ENCODE measurements at regions not wholly inside any gene's neighbourhood (a gene's known extent, or its start where the extent isn't known, plus 50 kb on each side); places are given as distances from the start of the nearest gene placed in this dataset.

DNA sequence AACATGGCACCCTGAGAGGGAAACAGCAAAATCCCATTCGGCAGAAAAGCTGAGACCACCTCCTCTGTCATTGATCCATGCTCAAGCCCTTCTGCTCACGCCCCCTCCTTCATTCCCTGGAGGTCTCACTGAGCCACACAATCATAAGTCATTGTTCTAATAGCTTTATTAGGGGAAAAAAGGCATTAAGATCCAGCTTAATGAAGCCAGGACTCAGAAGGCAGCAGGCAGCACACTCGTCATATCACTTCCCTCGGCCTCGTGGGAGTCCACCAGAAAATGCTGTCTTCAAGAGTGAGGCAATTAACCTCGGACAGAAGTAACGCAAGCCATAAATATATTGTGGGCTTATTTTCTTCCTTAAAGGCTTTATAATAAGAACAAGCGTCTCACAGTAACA, 153.9 kb upstream of the PPP2R3A start:
- no peak overlapping the region for H3K4me3 Mint-ChIP-seq

DNA sequence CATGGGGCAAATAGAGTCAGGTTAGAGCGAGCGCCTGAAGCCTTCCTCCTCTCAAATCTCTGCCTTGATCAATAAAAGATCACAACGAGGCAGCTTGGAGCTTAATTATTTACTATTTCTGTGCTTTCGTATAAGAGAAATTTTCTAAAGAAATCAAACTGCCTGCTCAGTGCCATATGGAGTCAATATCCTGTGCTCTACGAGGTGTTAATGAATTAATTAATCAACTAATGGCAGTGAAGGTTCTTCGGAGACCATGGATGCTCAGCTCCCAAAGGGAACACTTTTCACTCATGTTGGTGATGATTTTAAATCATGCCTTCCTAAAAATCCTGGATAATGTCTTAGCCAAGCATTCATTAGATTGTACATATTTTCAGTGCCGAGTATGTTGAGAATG, 153.5 kb upstream of the PPP2R3A start:
- H3K27me3 Mint-ChIP-seq: no peaks in the 10 kb centered on the region
- no peaks in the 10 kb centered on the region for H3K9me3 Mint-ChIP-seq
- no peak overlapping the region for H3K4me3 Mint-ChIP-seq
- intact Hi-C loops (cut with micrococcal nuclease): no loop called here
- no peaks in the 10 kb centered on the region for H3K4me1 Mint-ChIP-seq
- no peak overlapping the region for H3K27ac Mint-ChIP-seq
- H3K36me3 Mint-ChIP-seq (ENCODE audit: low read depth): no peaks in the 10 kb centered on the region
- no peak for DNase-seq

More for the DNA sequence above, 153.9 kb upstream of the PPP2R3A start:
- no peaks in the 10 kb centered on the region for H3K27me3 Mint-ChIP-seq
- H3K36me3 Mint-ChIP-seq (ENCODE audit: low read depth): no peaks in the 10 kb centered on the region
- intact Hi-C loops (cut with micrococcal nuclease): no loop called here
- H3K9me3 Mint-ChIP-seq: no peaks in the 10 kb centered on the region
- H3K4me1 Mint-ChIP-seq: no peaks in the 10 kb centered on the region
- no peak overlapping the region for H3K27ac Mint-ChIP-seq
- DNase-seq: no peak

- no peak overlapping the region for H3K4me3 Mint-ChIP-seq
- H3K27ac Mint-ChIP-seq: no peak overlapping the region
- intact Hi-C loops (cut with micrococcal nuclease): no loop called here
- H3K9me3 Mint-ChIP-seq: no peaks in the 10 kb centered on the region
- H3K4me1 Mint-ChIP-seq: no peaks in the 10 kb centered on the region
- no peaks in the 10 kb centered on the region for H3K36me3 Mint-ChIP-seq (ENCODE audit: low read depth)
- no peaks in the 10 kb centered on the region for H3K27me3 Mint-ChIP-seq
- no peak for DNase-seq
These were observed 131.1 kb upstream of the PPP2R3A start for GRCh38 chr3:135834465-135834864.

DNA sequence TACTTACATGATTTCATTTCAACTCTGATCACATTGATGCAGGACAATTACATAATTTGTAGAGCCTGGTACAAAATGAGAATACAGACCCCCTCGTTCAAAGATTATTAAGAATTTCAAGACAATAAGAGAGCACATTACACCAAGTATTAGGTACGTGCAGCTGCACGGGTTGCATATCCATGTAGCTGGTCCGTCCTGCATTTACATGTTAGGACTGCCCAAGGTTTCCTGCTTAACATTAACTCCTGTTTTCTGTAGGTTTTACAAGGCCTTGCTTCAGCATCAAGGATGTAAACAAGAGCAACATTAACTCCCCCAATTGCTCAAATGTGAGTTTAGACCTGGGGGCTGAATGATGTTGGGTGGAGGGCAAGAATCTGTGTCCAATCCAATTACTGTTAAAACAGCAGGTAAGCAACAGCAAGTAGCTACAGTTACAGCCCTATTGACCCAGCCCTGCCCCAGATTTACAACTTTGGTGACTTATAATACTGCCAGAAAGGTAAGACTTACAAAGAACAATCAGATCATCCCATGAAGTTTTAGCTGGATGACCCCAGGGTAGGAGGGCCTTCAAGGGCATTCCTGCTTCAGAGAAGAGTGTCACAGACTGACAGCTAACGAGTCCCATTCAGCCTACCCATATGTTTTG, 127.4 kb upstream of the PPP2R3A start:
- peaks cover 1% of the 10 kb centered on the region for H3K27me3 Mint-ChIP-seq
- no peaks in the 10 kb centered on the region for H3K9me3 Mint-ChIP-seq
- no peaks in the 10 kb centered on the region for H3K4me1 Mint-ChIP-seq
- H3K27ac Mint-ChIP-seq: no peak overlapping the region
- H3K36me3 Mint-ChIP-seq (ENCODE audit: low read depth): no peaks in the 10 kb centered on the region
- H3K4me3 Mint-ChIP-seq: no peak overlapping the region
- intact Hi-C loops (cut with micrococcal nuclease): no loop called here
- DNase-seq: no peak

- no peak for DNase-seq
- no peaks in the 10 kb centered on the region for H3K9me3 Mint-ChIP-seq
- H3K36me3 Mint-ChIP-seq (ENCODE audit: low read depth): no peaks in the 10 kb centered on the region
- no peak overlapping the region for H3K4me3 Mint-ChIP-seq
- H3K27ac Mint-ChIP-seq: no peak overlapping the region
- no peaks in the 10 kb centered on the region for H3K4me1 Mint-ChIP-seq
- peaks cover 1% of the 10 kb centered on the region for H3K27me3 Mint-ChIP-seq
- intact Hi-C loops (cut with micrococcal nuclease): no loop called here
These were observed 125.1 kb upstream of the PPP2R3A start for GRCh38 chr3:135840436-135840835.

GRCh38 chr3:135844386-135844785, 121.1 kb upstream of the PPP2R3A start:
- peaks cover 1% of the 10 kb centered on the region for H3K27me3 Mint-ChIP-seq
- no peak overlapping the region for H3K27ac Mint-ChIP-seq
- no peaks in the 10 kb centered on the region for H3K9me3 Mint-ChIP-seq
- H3K4me1 Mint-ChIP-seq: no peaks in the 10 kb centered on the region
- intact Hi-C loops (cut with micrococcal nuclease): no loop called here
- no peak for DNase-seq
- no peaks in the 10 kb centered on the region for H3K36me3 Mint-ChIP-seq (ENCODE audit: low read depth)
- H3K4me3 Mint-ChIP-seq: no peak overlapping the region

GRCh38 chr3:135848051-135848450, 117.5 kb upstream of the PPP2R3A start:
- Mint-ChIP-seq H3K4me3 (no peak overlapping the region), H3K27me3 (no peaks in the 10 kb centered on the region), H3K36me3 (ENCODE audit: low read depth) (no peaks in the 10 kb centered on the region), H3K4me1 (no peaks in the 10 kb centered on the region), H3K27ac (no peak overlapping the region), H3K9me3 (no peaks in the 10 kb centered on the region)
- intact Hi-C loops (cut with micrococcal nuclease): no loop called here
- no peak for DNase-seq

GRCh38 chr3:135849827-135850226, 115.7 kb upstream of the PPP2R3A start:
- Mint-ChIP-seq H3K9me3 (no peaks in the 10 kb centered on the region), H3K36me3 (ENCODE audit: low read depth) (no peaks in the 10 kb centered on the region), H3K4me3 (no peak overlapping the region), H3K4me1 (no peaks in the 10 kb centered on the region), H3K27me3 (no peaks in the 10 kb centered on the region), H3K27ac (no peak overlapping the region)
- intact Hi-C loops (cut with micrococcal nuclease): no loop called here
- no peak for DNase-seq

DNA sequence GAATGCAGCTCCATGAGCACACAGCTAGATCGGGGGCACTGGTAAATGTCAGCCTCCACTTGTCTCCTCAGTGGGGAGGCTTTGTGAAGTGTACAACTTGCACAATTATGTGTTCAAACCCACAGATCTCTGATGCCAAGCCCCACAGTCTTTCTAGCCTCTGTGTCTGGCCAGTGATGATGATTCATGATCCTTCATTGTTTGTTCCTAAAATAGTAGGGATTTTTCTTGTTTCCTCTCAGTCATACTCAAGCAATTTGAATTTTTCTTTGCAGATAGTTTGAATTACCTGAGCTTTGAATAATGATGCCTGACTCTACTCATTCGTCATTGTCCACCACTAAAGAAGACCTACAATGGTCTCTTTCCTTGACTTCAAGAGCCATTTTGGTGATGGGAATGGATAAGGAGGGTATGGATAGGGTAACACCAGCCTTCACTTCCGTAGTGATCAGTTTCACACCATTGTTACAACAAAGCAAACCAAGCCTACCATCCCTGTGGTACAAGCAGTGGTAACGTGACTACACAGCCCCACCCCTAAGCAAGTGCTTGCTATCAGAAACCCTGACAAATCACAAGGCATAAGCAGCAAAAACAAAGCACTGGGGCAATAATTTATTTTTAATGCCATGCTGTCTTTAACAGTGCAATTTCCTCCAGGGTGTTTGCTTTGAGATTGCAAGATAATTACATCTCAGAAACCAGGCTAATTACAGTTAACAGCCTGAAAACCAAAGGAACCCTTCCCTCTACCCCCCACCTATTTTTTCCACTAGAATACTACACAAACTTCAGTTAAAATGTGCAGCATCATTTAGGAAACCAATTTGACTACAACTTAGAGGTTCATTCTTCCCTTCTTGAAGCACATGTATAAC, 114.1 kb upstream of the PPP2R3A start:
- H3K36me3 Mint-ChIP-seq (ENCODE audit: low read depth): no peaks in the 10 kb centered on the region
- DNase-seq: no peak
- intact Hi-C loops (cut with micrococcal nuclease): no loop called here
- no peak overlapping the region for H3K27ac Mint-ChIP-seq
- H3K4me3 Mint-ChIP-seq: no peak overlapping the region
- peaks cover under 1% of the 10 kb centered on the region for H3K27me3 Mint-ChIP-seq
- no peaks in the 10 kb centered on the region for H3K4me1 Mint-ChIP-seq
- no peaks in the 10 kb centered on the region for H3K9me3 Mint-ChIP-seq

- no peaks in the 10 kb centered on the region for H3K4me1 Mint-ChIP-seq
- intact Hi-C loops (cut with micrococcal nuclease): no loop called here
- no peak overlapping the region for H3K4me3 Mint-ChIP-seq
- DNase-seq: no peak
- H3K9me3 Mint-ChIP-seq: no peaks in the 10 kb centered on the region
- H3K27me3 Mint-ChIP-seq: peaks cover 2% of the 10 kb centered on the region
- H3K36me3 Mint-ChIP-seq (ENCODE audit: low read depth): no peaks in the 10 kb centered on the region
- H3K27ac Mint-ChIP-seq: no peak overlapping the region
These were observed 111.5 kb upstream of the PPP2R3A start for GRCh38 chr3:135853981-135854380.

DNA sequence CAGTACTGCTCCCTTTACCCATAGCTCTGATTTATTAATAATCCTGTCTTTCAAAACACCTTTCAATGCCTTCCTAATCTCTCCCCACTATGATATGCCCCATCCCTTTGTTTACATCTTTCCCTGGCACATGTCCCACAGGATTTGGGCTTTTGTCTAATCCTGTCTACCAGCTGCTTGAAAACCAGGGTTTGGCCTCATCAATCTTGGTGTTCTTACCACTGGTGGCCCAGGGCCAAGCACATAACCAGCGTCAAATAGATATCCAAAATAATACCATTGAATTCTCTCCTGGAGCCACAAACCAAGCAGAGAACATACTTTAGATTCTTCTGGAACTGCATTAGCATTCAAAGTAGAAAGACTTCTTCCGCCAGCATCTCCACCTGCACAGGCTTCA, 104.8 kb upstream of the PPP2R3A start:
- Mint-ChIP-seq H3K27me3 (peaks cover 2% of the 10 kb centered on the region), H3K9me3 (no peaks in the 10 kb centered on the region), H3K36me3 (ENCODE audit: low read depth) (no peaks in the 10 kb centered on the region), H3K4me1 (no peaks in the 10 kb centered on the region), H3K27ac (no peak overlapping the region), H3K4me3 (no peak overlapping the region)
- intact Hi-C loops (cut with micrococcal nuclease): no loop called here
- DNase-seq: no peak

DNA sequence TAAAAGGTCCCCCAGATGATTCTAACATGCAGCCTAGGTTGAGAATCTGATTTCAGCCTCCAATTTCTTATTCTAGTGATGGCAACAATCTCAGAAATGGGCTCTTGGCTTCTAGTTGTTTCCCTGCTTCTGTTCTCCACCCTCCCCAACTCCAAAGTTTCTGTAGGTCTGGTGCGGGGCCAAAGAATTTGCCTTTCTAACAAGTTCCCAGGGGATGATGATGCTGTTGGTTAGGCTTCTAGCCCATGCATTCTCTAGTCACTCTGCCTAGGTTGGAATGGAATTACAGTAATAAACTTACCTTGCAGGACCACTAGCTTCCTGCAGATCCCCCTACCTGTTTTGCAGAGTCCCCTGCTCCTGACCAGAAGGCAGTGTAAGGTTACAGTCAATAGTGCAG, 103.2 kb upstream of the PPP2R3A start:
- Mint-ChIP-seq H3K9me3 (no peaks in the 10 kb centered on the region), H3K4me3 (no peak overlapping the region), H3K36me3 (ENCODE audit: low read depth) (no peaks in the 10 kb centered on the region), H3K4me1 (no peaks in the 10 kb centered on the region), H3K27me3 (no peaks in the 10 kb centered on the region), H3K27ac (no peak overlapping the region)
- no peak for DNase-seq
- intact Hi-C loops (cut with micrococcal nuclease): no loop called here

- Mint-ChIP-seq H3K4me1 (no peaks in the 10 kb centered on the region), H3K4me3 (no peak overlapping the region), H3K9me3 (no peaks in the 10 kb centered on the region), H3K36me3 (ENCODE audit: low read depth) (no peaks in the 10 kb centered on the region), H3K27me3 (no peaks in the 10 kb centered on the region), H3K27ac (no peak overlapping the region)
- intact Hi-C loops (cut with micrococcal nuclease): no loop called here
- DNase-seq: no peak
These were observed 101.5 kb upstream of the PPP2R3A start for GRCh38 chr3:135864060-135864459.

DNA sequence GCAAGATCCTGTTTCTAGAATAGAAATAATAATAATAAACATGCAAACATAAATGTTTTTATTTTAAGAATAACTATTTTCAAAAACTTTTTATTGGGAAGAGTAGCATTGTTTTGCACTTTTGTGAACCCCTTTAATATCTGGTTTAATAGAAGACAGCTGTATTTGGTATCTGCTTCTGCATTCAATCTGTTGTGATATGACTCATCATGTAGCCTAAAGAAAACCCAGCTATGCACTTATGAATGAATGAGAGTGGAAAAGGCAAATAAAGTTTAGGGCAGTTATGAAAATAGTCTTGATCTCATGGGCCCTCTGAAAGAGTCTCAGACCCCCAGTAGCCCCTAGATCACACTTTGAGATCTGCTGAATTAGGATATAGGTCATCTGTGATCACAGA, 100.4 kb upstream of the PPP2R3A start:
- Mint-ChIP-seq H3K4me1 (no peaks in the 10 kb centered on the region), H3K4me3 (no peak overlapping the region), H3K27me3 (no peaks in the 10 kb centered on the region), H3K9me3 (no peaks in the 10 kb centered on the region), H3K27ac (no peak overlapping the region), H3K36me3 (ENCODE audit: low read depth) (no peaks in the 10 kb centered on the region)
- intact Hi-C loops (cut with micrococcal nuclease): no loop called here
- no peak for DNase-seq
